Osteocyte (in vitro differentiated cells): ENCODE measurements at regions not wholly inside any gene's neighbourhood (a gene's known extent, or its start where the extent isn't known, plus 50 kb on each side); places are given as distances from the start of the nearest gene placed in this dataset.

Experiments
- DNase-seq: peaks from one replicate; pipeline ENCODE4 v3.0.0; 2021; ENCODE audit warnings: mixed read lengths; ENCODE audit not compliant: unreplicated experiment; ENCODE audit errors: extremely low spot score
- H3K27ac Mint-ChIP-seq: one replicate; pipeline ENCODE4 v1.8.0; 2021; ENCODE audit warnings: mild to moderate bottlenecking, mixed read lengths; ENCODE audit not compliant: unreplicated experiment
- H3K27me3 Mint-ChIP-seq: one replicate; pipeline ENCODE4 v1.8.0; 2021; ENCODE audit warnings: mixed read lengths; ENCODE audit not compliant: unreplicated experiment
- H3K36me3 Mint-ChIP-seq: one replicate; pipeline ENCODE4 v1.8.0; 2021; ENCODE audit warnings: mixed read lengths; ENCODE audit not compliant: unreplicated experiment
- H3K4me1 Mint-ChIP-seq: one replicate; pipeline ENCODE4 v1.8.0; 2021; ENCODE audit warnings: mixed read lengths; ENCODE audit not compliant: unreplicated experiment
- H3K4me3 Mint-ChIP-seq: one replicate; pipeline ENCODE4 v1.8.0; 2021; ENCODE audit warnings: mild to moderate bottlenecking, moderate library complexity, mixed read lengths; ENCODE audit not compliant: unreplicated experiment
- H3K9me3 Mint-ChIP-seq: one replicate; pipeline ENCODE4 v1.8.0; 2021; ENCODE audit warnings: mixed read lengths; ENCODE audit not compliant: unreplicated experiment
- TF ChIP-seq, protein P1 (sequence below): fragments of 200-600 bp; sonication (generic); IDR thresholded peaks from 2 replicates; pipeline ENCODE4 v1.5.0; 2021; ENCODE audit warnings: antibody characterized with exemption, mild to moderate bottlenecking, moderate library complexity

DNA sequence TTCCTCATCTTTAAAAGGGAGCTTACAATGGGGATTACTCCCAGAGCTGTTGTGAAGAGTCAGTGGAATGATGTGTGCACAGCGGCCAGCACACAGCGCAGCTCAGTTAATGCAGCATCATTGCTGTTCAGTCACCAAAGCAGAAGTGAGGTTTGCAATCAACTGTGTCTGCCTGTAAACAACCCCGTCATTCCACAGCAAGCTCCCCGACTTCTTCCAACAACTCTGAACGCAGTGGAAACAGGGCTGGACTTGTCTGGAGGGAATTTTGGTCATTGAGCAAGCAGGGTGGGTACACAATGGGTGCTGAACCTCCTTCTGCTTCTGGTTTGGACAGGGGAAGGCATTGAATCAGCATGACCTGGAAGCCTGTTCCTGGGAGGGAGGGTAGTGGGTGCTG lies 347.4 kb downstream of the PTPRU start:
- peak; percentile 34 for DNase-seq
- H3K4me1 Mint-ChIP-seq: no peaks in the 10 kb centered on the region
- H3K9me3 Mint-ChIP-seq: peaks cover 4% of the 10 kb centered on the region
- TF ChIP-seq, protein P1, sequence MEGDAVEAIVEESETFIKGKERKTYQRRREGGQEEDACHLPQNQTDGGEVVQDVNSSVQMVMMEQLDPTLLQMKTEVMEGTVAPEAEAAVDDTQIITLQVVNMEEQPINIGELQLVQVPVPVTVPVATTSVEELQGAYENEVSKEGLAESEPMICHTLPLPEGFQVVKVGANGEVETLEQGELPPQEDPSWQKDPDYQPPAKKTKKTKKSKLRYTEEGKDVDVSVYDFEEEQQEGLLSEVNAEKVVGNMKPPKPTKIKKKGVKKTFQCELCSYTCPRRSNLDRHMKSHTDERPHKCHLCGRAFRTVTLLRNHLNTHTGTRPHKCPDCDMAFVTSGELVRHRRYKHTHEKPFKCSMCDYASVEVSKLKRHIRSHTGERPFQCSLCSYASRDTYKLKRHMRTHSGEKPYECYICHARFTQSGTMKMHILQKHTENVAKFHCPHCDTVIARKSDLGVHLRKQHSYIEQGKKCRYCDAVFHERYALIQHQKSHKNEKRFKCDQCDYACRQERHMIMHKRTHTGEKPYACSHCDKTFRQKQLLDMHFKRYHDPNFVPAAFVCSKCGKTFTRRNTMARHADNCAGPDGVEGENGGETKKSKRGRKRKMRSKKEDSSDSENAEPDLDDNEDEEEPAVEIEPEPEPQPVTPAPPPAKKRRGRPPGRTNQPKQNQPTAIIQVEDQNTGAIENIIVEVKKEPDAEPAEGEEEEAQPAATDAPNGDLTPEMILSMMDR: no peak
- no peaks in the 10 kb centered on the region for H3K36me3 Mint-ChIP-seq
- H3K27me3 Mint-ChIP-seq: no peaks in the 10 kb centered on the region
- no peak overlapping the region for H3K27ac Mint-ChIP-seq
- no peak overlapping the region for H3K4me3 Mint-ChIP-seq

DNA sequence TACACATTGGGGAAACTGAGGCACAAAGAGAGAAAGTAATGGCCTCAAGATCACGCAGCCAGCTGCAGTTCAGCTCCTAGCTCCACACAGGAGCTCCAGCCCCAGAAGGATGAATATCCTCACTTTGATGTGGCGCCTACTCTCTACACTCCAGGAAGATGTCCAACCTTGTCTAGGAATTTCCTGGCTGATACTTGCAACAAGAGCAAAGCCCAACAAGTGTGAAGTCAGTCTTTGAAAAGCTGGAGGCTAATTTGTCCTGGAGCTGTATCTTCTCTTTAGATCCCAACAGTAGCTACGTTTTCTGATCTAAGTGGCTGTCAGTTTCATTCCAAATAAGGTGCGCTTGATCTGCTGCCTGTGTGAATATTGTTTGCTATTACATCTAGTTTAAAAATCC lies 344.9 kb downstream of the PTPRU start:
- H3K9me3 Mint-ChIP-seq: no peaks in the 10 kb centered on the region
- no peaks in the 10 kb centered on the region for H3K27me3 Mint-ChIP-seq
- TF ChIP-seq, protein P1: no peak
- H3K36me3 Mint-ChIP-seq: no peaks in the 10 kb centered on the region
- no peaks in the 10 kb centered on the region for H3K4me1 Mint-ChIP-seq
- no peak overlapping the region for H3K4me3 Mint-ChIP-seq
- no peak for DNase-seq
- no peak overlapping the region for H3K27ac Mint-ChIP-seq

DNA sequence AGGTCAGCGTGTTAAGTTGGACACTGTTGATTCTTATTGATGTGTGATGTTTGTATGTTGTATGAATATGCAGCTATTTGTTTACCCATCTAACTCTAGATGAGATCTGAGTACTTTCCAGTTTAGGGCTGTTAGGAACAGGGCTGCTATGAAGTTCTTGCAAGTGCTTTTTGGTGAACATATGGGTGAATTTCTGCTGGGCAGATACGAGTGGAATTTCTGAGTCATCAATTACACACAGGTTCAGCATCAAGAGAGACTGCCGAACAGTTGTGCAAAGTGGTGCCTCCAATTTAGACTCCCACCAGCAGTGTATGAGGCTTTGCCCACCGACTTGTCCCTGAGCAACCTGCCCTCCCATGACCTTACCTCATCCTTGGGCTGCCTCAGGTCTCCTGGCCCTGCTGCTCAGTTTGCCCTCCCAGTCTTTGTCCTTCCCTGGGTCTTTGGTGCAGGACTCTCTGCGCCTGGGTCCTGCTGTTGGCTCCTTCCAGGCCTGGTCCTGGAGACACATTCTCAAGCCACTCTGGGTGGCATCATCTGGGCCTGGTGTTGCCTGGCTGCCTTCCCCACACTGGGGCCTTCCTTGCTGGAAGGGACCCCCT lies 343.6 kb downstream of the PTPRU start:
- no peak overlapping the region for H3K27ac Mint-ChIP-seq

DNA sequence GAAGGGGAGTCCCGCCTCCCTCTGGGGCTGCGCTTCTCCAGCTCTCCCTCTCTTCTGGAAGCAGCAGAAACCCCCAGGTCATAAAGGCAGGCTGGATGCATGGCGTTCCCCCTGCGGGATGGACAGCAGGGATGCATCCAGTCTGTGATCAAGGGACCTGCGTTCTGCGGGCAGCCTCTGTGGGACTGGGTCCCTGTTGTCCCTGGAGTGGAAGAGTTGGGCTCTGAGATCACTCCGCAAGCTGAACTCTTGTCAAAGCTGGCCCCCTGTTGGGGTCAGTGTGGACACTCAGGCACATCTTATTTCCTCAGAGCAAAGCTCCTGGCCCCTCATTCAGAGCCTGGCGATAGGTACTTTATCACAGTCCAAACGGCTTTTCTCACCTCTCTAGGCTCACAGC lies 341.2 kb downstream of the PTPRU start:
- H3K4me3 Mint-ChIP-seq: no peak overlapping the region
- TF ChIP-seq, protein P1: no peak
- no peaks in the 10 kb centered on the region for H3K9me3 Mint-ChIP-seq
- H3K4me1 Mint-ChIP-seq: no peaks in the 10 kb centered on the region
- no peak overlapping the region for H3K27ac Mint-ChIP-seq
- no peaks in the 10 kb centered on the region for H3K27me3 Mint-ChIP-seq
- H3K36me3 Mint-ChIP-seq: no peaks in the 10 kb centered on the region
- no peak for DNase-seq

More for the DNA sequence above, 343.6 kb downstream of the PTPRU start:
- Mint-ChIP-seq H3K27me3 (no peaks in the 10 kb centered on the region), H3K4me1 (no peaks in the 10 kb centered on the region), H3K36me3 (no peaks in the 10 kb centered on the region), H3K4me3 (no peak overlapping the region), H3K9me3 (no peaks in the 10 kb centered on the region)
- TF ChIP-seq, protein P1: no peak
- DNase-seq: no peak

DNA sequence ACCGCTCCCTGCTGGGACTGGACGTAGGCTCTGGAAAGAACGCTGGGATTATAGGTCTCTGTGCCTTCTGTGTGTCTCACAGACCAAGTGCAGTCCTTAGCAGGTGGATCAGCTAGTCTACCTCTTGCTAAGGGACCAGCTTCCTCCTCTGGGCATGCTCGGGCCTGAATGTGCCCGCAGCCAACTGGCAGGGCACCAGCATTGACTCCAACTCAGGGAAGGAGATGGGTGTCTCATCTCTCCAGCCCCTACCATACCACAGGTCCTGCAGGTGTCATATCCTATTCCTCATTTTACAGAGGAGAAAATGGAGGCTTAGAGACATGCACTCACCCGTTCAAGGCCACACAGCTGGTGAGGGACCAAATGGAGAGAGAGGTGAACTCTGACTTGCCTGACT lies 340.2 kb downstream of the PTPRU start:
- DNase-seq: no peak
- H3K27ac Mint-ChIP-seq: no peak overlapping the region
- no peak overlapping the region for H3K4me3 Mint-ChIP-seq
- no peaks in the 10 kb centered on the region for H3K36me3 Mint-ChIP-seq
- H3K9me3 Mint-ChIP-seq: no peaks in the 10 kb centered on the region
- TF ChIP-seq, protein P1: no peak
- no peaks in the 10 kb centered on the region for H3K27me3 Mint-ChIP-seq
- no peaks in the 10 kb centered on the region for H3K4me1 Mint-ChIP-seq
